D721Med (cell line): ENCODE measurements at regions not wholly inside any gene's neighbourhood (a gene's known extent, or its start where the extent isn't known, plus 50 kb on each side); places are given as distances from the start of the nearest gene placed in this dataset.

ENCODE experiments used
- DNase-seq: peaks from one replicate; pipeline ENCODE4 v3.0.0; 2011; ENCODE audit warnings: low spot score; ENCODE audit not compliant: insufficient read length
- FAIRE-seq: peaks from 2 replicates; lab custom pipeline; 2011; peaks lifted over from hg19 to GRCh38; lab: Jason Lieb, UNC
- CTCF ChIP-seq: IDR thresholded peaks from 2 replicates; pipeline ENCODE4 v1.5.1; 2012; ENCODE audit warnings: mild to moderate bottlenecking, control low read depth; ENCODE audit not compliant: insufficient read depth; ENCODE audit errors: missing control alignments

- FAIRE-seq = no peak
- no peak for TF ChIP-seq CTCF
- no peak for DNase-seq
These were observed 103.8 kb upstream of the CDC42EP3 start for GRCh38 chr2:37774976-37775907.

- no peak for TF ChIP-seq CTCF
- no peak for FAIRE-seq
- DNase-seq = no peak
These were observed 104.4 kb upstream of the CDC42EP3 start for GRCh38 chr2:37775908-37776250.

GRCh38 chr2:37776487-37776886 is 105.0 kb upstream of the CDC42EP3 start:
- DNase-seq (no peak), FAIRE-seq (no peak)
- no peak for TF ChIP-seq CTCF

GRCh38 chr2:37779139-37779538 is 107.7 kb upstream of the CDC42EP3 start:
- TF ChIP-seq CTCF = no peak
- no peak for DNase-seq
- no peak for FAIRE-seq

- no peak for DNase-seq
- no peak for FAIRE-seq
- TF ChIP-seq CTCF = no peak
These were observed 108.4 kb upstream of the CDC42EP3 start for GRCh38 chr2:37779611-37780386.

GRCh38 chr2:37780387-37780676 is 108.9 kb upstream of the CDC42EP3 start:
- DNase-seq (no peak), FAIRE-seq (no peak)
- TF ChIP-seq CTCF = no peak

GRCh38 chr2:37781028-37781427 is 109.6 kb upstream of the CDC42EP3 start:
- no peak for TF ChIP-seq CTCF
- FAIRE-seq = no peak
- no peak for DNase-seq
